Posterior cingulate gyrus (tissue), 11 donors: ENCODE measurements at regions not wholly inside any gene's neighbourhood (a gene's known extent, or its start where the extent isn't known, plus 50 kb on each side); places are given as distances from the start of the nearest gene placed in this dataset.

Experiments used
- DNase-seq, 10 donors: peaks; one replicate each; pipeline versions ENCODE4 v3.0.0 to v3.0.0-alpha.2; 2020 to 2021; ENCODE audit warnings: mixed read lengths in 3 of 10
- intact Hi-C: fragments of 100-400 bp; cut with DNase I; formaldehyde crosslinking; loops from one replicate; pipeline ENCODE4 v1.15.1; 2023

GRCh38 chr2:18339326-18339725, 221.1 kb downstream of the RDH14 start:
- intact Hi-C loops, result no loop called here
- DNase-seq, result no peak

- intact Hi-C loops, result no loop called here
- no peak for DNase-seq
These were observed 223.5 kb downstream of the RDH14 start for GRCh38 chr2:18336975-18337374.

- intact Hi-C loops, result no loop called here
- peak in 1 of 10 donors; percentile 74 for DNase-seq
These were observed 228.0 kb downstream of the RDH14 start for GRCh38 chr2:18332477-18332876.

GRCh38 chr2:18325118-18325517, 235.3 kb downstream of the RDH14 start:
- no peak for DNase-seq
- intact Hi-C loops, result no loop called here

- intact Hi-C loops, result no loop called here
- DNase-seq, result no peak
These were observed 240.5 kb downstream of the RDH14 start for GRCh38 chr2:18319987-18320386.

GRCh38 chr2:18317017-18317416, 243.4 kb downstream of the RDH14 start:
- no peak for DNase-seq
- intact Hi-C loops, result no loop called here

- intact Hi-C loops, result no loop called here
- DNase-seq, result no peak
These were observed 247.6 kb downstream of the RDH14 start for GRCh38 chr2:18312818-18313217.

- intact Hi-C loops, result no loop called here
These were observed 248.8 kb downstream of the RDH14 start for GRCh38 chr2:18311420-18312195.

GRCh38 chr2:18309627-18310026, 250.8 kb downstream of the RDH14 start:
- intact Hi-C loops, result no loop called here
- no peak for DNase-seq

More at GRCh38 chr2:18311420-18312195, 248.8 kb downstream of the RDH14 start:
- DNase-seq, result no peak

- intact Hi-C loops, result no loop called here
- no peak for DNase-seq
These were observed 251.3 kb downstream of the RDH14 start for GRCh38 chr2:18309188-18309587.

- DNase-seq, result no peak
- intact Hi-C loops, result no loop called here
These were observed 255.6 kb downstream of the RDH14 start for GRCh38 chr2:18304849-18305248.

- intact Hi-C loops, result no loop called here
These were observed 258.9 kb downstream of the RDH14 start for GRCh38 chr2:18301421-18302139.

GRCh38 chr2:18299423-18300212, 260.8 kb downstream of the RDH14 start:
- no peak for DNase-seq
- intact Hi-C loops, result no loop called here

More at GRCh38 chr2:18301421-18302139, 258.9 kb downstream of the RDH14 start:
- no peak for DNase-seq

GRCh38 chr2:18297534-18298058, 262.9 kb downstream of the RDH14 start:
- DNase-seq, result no peak
- intact Hi-C loops, result no loop called here

- DNase-seq, result no peak
- intact Hi-C loops, result no loop called here
These were observed 270.1 kb downstream of the RDH14 start for GRCh38 chr2:18290386-18290785.

GRCh38 chr2:18286897-18287296, 273.6 kb downstream of the RDH14 start:
- DNase-seq, result no peak
- intact Hi-C loops, result no loop called here

- DNase-seq, result no peak
- intact Hi-C loops, result no loop called here
These were observed 276.1 kb downstream of the RDH14 start for GRCh38 chr2:18284331-18284730.

- intact Hi-C loops, result no loop called here
- no peak for DNase-seq
These were observed 278.4 kb downstream of the RDH14 start for GRCh38 chr2:18282026-18282425.

- intact Hi-C loops, result no loop called here
- DNase-seq, result no peak
These were observed 283.8 kb downstream of the RDH14 start for GRCh38 chr2:18276583-18277075.

GRCh38 chr2:18273205-18273604, 287.2 kb downstream of the RDH14 start:
- intact Hi-C loops, result no loop called here
- DNase-seq, result no peak

- DNase-seq, result peak in 1 of 10 donors; percentile 71
- intact Hi-C loops, result no loop called here
These were observed 288.3 kb downstream of the RDH14 start for GRCh38 chr2:18272148-18272494.
